Activated T-helper 17 cell treated with anti-CD3 and anti-CD28 coated beads, Interleukin-2, amount 50 U/mL, for 72 hours (primary cell): ENCODE measurements at regions not wholly inside any gene's neighbourhood (a gene's known extent, or its start where the extent isn't known, plus 50 kb on each side); places are given as distances from the start of the nearest gene placed in this dataset.
"Not testable (repeated sequence)": the region's sequence is repeated elsewhere in the genome, so short reads cannot be mapped to it uniquely, and the experiment has no call there.

Experiments
- ATAC-seq: fragments of 150-1000 bp; cut with Tn5 transposase; replicated peaks from 2 replicates; pipeline ENCODE4 v1.10.0; 2021; ENCODE audit warnings: mild to moderate bottlenecking, moderate library complexity
- H3K27ac Mint-ChIP-seq: one replicate; pipeline ENCODE4 v1.8.0; 2022; ENCODE audit warnings: mixed read lengths
- H3K27me3 Mint-ChIP-seq: one replicate; pipeline ENCODE4 v1.8.0; 2022; ENCODE audit warnings: mixed read lengths
- H3K36me3 Mint-ChIP-seq: one replicate; pipeline ENCODE4 v1.8.0; 2022; ENCODE audit warnings: low read depth, mild to moderate bottlenecking, mixed read lengths
- H3K4me1 Mint-ChIP-seq: one replicate; pipeline ENCODE4 v1.8.0; 2022; ENCODE audit warnings: mixed read lengths
- H3K4me3 Mint-ChIP-seq: one replicate; pipeline ENCODE4 v1.8.0; 2022; ENCODE audit warnings: mild to moderate bottlenecking, mixed read lengths
- H3K9me3 Mint-ChIP-seq: one replicate; pipeline ENCODE4 v1.8.0; 2022; ENCODE audit warnings: mixed read lengths

- no peak for ATAC-seq
- peaks cover 6% of the 10 kb centered on the region for H3K9me3 Mint-ChIP-seq
- H3K27ac Mint-ChIP-seq, result no peak overlapping the region
- no peaks in the 10 kb centered on the region for H3K27me3 Mint-ChIP-seq
- H3K4me1 Mint-ChIP-seq, result no peaks in the 10 kb centered on the region
- H3K4me3 Mint-ChIP-seq, result no peak overlapping the region
- H3K36me3 Mint-ChIP-seq, result no peaks in the 10 kb centered on the region
Observed at GRCh38 chr16:65601781-65602180, 479.9 kb upstream of the CDH11 start.

GRCh38 chr16:65600629-65601028 is 478.8 kb upstream of the CDH11 start:
- Mint-ChIP-seq H3K36me3 (no peaks in the 10 kb centered on the region), H3K4me3 (no peak overlapping the region), H3K4me1 (no peaks in the 10 kb centered on the region), H3K9me3 (peaks cover 3% of the 10 kb centered on the region), H3K27me3 (no peaks in the 10 kb centered on the region), H3K27ac (no peak overlapping the region)
- no peak for ATAC-seq

- Mint-ChIP-seq H3K27me3 (no peaks in the 10 kb centered on the region), H3K36me3 (no peaks in the 10 kb centered on the region), H3K4me3 (no peak overlapping the region), H3K27ac (no peak overlapping the region), H3K4me1 (no peaks in the 10 kb centered on the region), H3K9me3 (peaks cover 3% of the 10 kb centered on the region)
- no peak for ATAC-seq
Observed at GRCh38 chr16:65600046-65600445, 478.2 kb upstream of the CDH11 start.

DNA sequence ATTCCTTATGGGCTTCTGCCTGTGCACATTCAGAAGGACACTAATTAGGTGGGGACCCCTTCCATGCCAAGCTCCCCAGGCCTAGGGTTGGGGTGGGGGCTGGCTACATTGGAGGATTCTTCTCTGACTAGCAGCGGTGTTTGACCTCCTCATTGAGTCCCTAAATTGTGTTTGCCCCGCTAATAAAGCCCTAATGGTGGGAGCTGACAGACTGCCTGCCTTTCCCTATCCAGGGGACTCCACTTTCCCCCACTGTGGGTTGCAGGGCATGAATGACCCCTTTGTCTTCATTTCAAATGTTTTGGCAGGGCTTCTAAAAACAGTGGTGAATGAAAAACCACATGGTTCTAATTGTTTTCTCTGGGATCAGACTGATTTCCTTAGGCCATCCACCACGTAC is 476.8 kb upstream of the CDH11 start:
- peaks cover 7% of the 10 kb centered on the region for H3K9me3 Mint-ChIP-seq
- H3K27ac Mint-ChIP-seq, result no peak overlapping the region
- no peaks in the 10 kb centered on the region for H3K4me1 Mint-ChIP-seq

GRCh38 chr16:65583498-65583897 is 461.6 kb upstream of the CDH11 start:
- H3K9me3 Mint-ChIP-seq, result no peaks in the 10 kb centered on the region
- H3K27ac Mint-ChIP-seq, result no peak overlapping the region
- H3K36me3 Mint-ChIP-seq, result no peaks in the 10 kb centered on the region
- ATAC-seq, result no peak
- no peaks in the 10 kb centered on the region for H3K4me1 Mint-ChIP-seq
- no peaks in the 10 kb centered on the region for H3K27me3 Mint-ChIP-seq
- H3K4me3 Mint-ChIP-seq, result no peak overlapping the region

More for the DNA sequence above, 476.8 kb upstream of the CDH11 start:
- Mint-ChIP-seq H3K27me3 (no peaks in the 10 kb centered on the region), H3K36me3 (no peaks in the 10 kb centered on the region), H3K4me3 (no peak overlapping the region)
- ATAC-seq, result no peak

- Mint-ChIP-seq H3K4me3 (no peak overlapping the region), H3K27me3 (no peaks in the 10 kb centered on the region), H3K36me3 (no peaks in the 10 kb centered on the region), H3K27ac (no peak overlapping the region), H3K9me3 (peaks cover 20% of the 10 kb centered on the region), H3K4me1 (no peaks in the 10 kb centered on the region)
- no peak for ATAC-seq
Observed at GRCh38 chr16:65579050-65579449, 457.2 kb upstream of the CDH11 start.

GRCh38 chr16:65576631-65577030 is 454.8 kb upstream of the CDH11 start:
- H3K4me3 Mint-ChIP-seq, result no peak overlapping the region
- H3K27ac Mint-ChIP-seq, result no peak overlapping the region
- peaks cover 20% of the 10 kb centered on the region for H3K9me3 Mint-ChIP-seq
- ATAC-seq, result no peak
- H3K4me1 Mint-ChIP-seq, result no peaks in the 10 kb centered on the region
- H3K27me3 Mint-ChIP-seq, result no peaks in the 10 kb centered on the region
- H3K36me3 Mint-ChIP-seq, result no peaks in the 10 kb centered on the region

DNA sequence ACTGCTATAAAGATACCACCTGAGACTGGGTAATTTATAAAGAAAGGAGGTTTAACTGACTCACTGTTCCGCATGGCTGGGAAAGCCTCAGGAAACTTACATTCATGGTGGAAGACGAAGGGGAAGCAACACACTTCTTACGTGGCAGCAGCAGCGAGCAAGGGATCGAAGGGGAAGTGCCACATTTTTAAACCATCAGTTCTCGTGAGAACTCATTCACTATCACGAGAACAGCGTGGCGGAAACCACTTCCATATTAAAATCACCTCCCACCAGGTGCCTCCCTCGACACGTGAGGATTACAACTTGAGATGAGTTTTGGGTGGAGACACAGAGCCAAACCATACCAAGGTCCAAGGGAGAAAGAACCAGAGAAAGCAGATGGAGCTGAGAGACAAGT is 454.3 kb upstream of the CDH11 start:
- H3K36me3 Mint-ChIP-seq, result no peaks in the 10 kb centered on the region
- H3K27me3 Mint-ChIP-seq, result no peaks in the 10 kb centered on the region
- H3K27ac Mint-ChIP-seq, result no peak overlapping the region
- peaks cover 21% of the 10 kb centered on the region for H3K9me3 Mint-ChIP-seq
- no peaks in the 10 kb centered on the region for H3K4me1 Mint-ChIP-seq
- no peak overlapping the region for H3K4me3 Mint-ChIP-seq
- ATAC-seq, result no peak

DNA sequence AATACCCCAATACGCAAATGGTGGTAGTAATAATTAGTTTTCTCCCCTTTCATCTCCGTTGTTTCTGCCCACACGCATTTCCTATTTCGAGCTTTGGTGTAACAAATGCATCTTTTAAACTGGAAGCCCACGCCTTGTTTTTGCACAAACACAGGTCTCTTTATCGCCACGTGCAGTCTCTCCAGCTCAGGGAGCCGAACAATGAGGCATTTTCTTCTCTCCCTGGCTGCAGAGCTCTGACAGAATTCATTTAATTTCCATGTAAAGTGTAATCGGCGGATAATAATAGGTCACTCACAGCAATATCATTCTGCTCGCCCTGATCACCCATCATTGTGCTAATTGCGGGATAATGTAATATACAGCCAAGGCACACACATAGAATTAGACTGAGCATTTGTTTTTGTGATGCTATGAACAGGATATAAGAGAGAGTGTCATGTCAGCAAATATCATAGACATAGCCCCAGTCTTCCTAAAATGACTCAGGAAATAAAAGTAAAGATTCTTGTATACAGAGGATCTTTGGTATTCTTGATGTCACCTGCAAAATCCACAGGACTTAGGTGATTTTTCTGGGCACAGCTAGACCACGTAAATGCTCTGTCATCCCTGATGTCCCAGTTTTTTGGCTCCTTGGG is 452.6 kb upstream of the CDH11 start:
- no peaks in the 10 kb centered on the region for H3K4me1 Mint-ChIP-seq
- ATAC-seq, result no peak
- H3K27ac Mint-ChIP-seq, result no peak overlapping the region
- no peak overlapping the region for H3K4me3 Mint-ChIP-seq
- peaks cover 29% of the 10 kb centered on the region for H3K9me3 Mint-ChIP-seq
- no peaks in the 10 kb centered on the region for H3K27me3 Mint-ChIP-seq
- H3K36me3 Mint-ChIP-seq, result no peaks in the 10 kb centered on the region

DNA sequence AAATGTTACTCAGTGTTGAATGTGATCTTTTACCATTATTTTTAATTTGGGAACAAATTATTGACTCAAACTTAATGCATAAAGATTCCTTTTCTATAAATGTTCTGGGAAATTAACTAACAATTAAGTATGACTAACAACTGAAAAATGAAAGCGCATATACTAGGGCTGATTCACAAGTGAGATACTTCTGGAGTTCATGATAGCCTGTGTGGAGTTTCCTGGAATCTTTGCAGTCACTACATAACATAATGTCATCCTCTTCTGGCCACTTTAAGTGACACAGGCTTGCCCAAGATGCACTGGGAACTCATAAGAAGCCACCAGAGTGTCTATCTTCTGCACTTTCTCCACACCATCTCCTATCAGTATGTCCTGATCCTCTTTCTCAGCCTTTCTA is 450.3 kb upstream of the CDH11 start:
- H3K9me3 Mint-ChIP-seq, result peaks cover 20% of the 10 kb centered on the region
- no peak overlapping the region for H3K4me3 Mint-ChIP-seq
- no peak for ATAC-seq
- no peaks in the 10 kb centered on the region for H3K36me3 Mint-ChIP-seq
- H3K27ac Mint-ChIP-seq, result no peak overlapping the region
- no peaks in the 10 kb centered on the region for H3K27me3 Mint-ChIP-seq
- no peaks in the 10 kb centered on the region for H3K4me1 Mint-ChIP-seq

GRCh38 chr16:65570261-65570660 is 448.4 kb upstream of the CDH11 start:
- Mint-ChIP-seq H3K27ac (no peak overlapping the region), H3K9me3 (peaks cover 10% of the 10 kb centered on the region)

GRCh38 chr16:65559846-65560245 is 438.0 kb upstream of the CDH11 start:
- H3K9me3 Mint-ChIP-seq, result peaks cover 14% of the 10 kb centered on the region
- H3K36me3 Mint-ChIP-seq, result no peaks in the 10 kb centered on the region
- H3K4me1 Mint-ChIP-seq, result no peaks in the 10 kb centered on the region
- no peaks in the 10 kb centered on the region for H3K27me3 Mint-ChIP-seq
- no peak overlapping the region for H3K4me3 Mint-ChIP-seq
- no peak overlapping the region for H3K27ac Mint-ChIP-seq
- ATAC-seq, result no peak

More at GRCh38 chr16:65570261-65570660, 448.4 kb upstream of the CDH11 start:
- Mint-ChIP-seq H3K4me3 (no peak overlapping the region), H3K4me1 (no peaks in the 10 kb centered on the region), H3K36me3 (no peaks in the 10 kb centered on the region), H3K27me3 (no peaks in the 10 kb centered on the region)
- no peak for ATAC-seq

- not testable (repeated sequence) for ATAC-seq, H3K27ac Mint-ChIP-seq, H3K36me3 Mint-ChIP-seq, H3K4me3 Mint-ChIP-seq, H3K4me1 Mint-ChIP-seq, H3K27me3 Mint-ChIP-seq, H3K9me3 Mint-ChIP-seq
Observed at GRCh38 chr16:65549689-65550088, 427.8 kb upstream of the CDH11 start.

GRCh38 chr16:65548470-65548869 is 426.6 kb upstream of the CDH11 start:
- Mint-ChIP-seq H3K36me3 (no peaks in the 10 kb centered on the region), H3K27ac (no peak overlapping the region), H3K9me3 (no peaks in the 10 kb centered on the region), H3K4me3 (no peak overlapping the region), H3K4me1 (no peaks in the 10 kb centered on the region), H3K27me3 (no peaks in the 10 kb centered on the region)
- no peak for ATAC-seq

GRCh38 chr16:65547772-65548446 is 426.0 kb upstream of the CDH11 start:
- H3K9me3 Mint-ChIP-seq, result peaks cover 4% of the 10 kb centered on the region
- H3K4me3 Mint-ChIP-seq, result no peak overlapping the region
- no peaks in the 10 kb centered on the region for H3K27me3 Mint-ChIP-seq
- H3K4me1 Mint-ChIP-seq, result no peaks in the 10 kb centered on the region
- no peak for ATAC-seq
- H3K27ac Mint-ChIP-seq, result no peak overlapping the region
- no peaks in the 10 kb centered on the region for H3K36me3 Mint-ChIP-seq
